ENCODE measurements at regions not wholly inside any gene's neighbourhood (a gene's known extent, or its start where the extent isn't known, plus 50 kb on each side); places are given as distances from the start of the nearest gene placed in this dataset.

GRCh38 chr15:96049323-96049722, 281.2 kb upstream of the NR2F2 start:
- TF ChIP-seq POLR2AphosphoS5 (IDR thresholded peaks at IDR 0.05; ENCODE audit: low read depth, low read length) (no peak), TAF1 (IDR thresholded peaks at IDR 0.05; ENCODE audit: low read depth, low read length) (no peak), POLR2A (IDR thresholded peaks at IDR 0.05; ENCODE audit: low read depth, low read length) (no peak), SPI1 (IDR thresholded peaks at IDR 0.05; ENCODE audit: low read depth, low read length) (no peak), PAX5 (IDR thresholded peaks at IDR 0.05; ENCODE audit: insufficient read depth, low read length, severe bottlenecking) (no peak), POU2F2 (IDR thresholded peaks at IDR 0.05; ENCODE audit: low read depth, low read length) (no peak)

Measured in GM12891 (cell line).